ENCODE measurements at regions not wholly inside any gene's neighbourhood (a gene's known extent, or its start where the extent isn't known, plus 50 kb on each side); places are given as distances from the start of the nearest gene placed in this dataset.

DNA sequence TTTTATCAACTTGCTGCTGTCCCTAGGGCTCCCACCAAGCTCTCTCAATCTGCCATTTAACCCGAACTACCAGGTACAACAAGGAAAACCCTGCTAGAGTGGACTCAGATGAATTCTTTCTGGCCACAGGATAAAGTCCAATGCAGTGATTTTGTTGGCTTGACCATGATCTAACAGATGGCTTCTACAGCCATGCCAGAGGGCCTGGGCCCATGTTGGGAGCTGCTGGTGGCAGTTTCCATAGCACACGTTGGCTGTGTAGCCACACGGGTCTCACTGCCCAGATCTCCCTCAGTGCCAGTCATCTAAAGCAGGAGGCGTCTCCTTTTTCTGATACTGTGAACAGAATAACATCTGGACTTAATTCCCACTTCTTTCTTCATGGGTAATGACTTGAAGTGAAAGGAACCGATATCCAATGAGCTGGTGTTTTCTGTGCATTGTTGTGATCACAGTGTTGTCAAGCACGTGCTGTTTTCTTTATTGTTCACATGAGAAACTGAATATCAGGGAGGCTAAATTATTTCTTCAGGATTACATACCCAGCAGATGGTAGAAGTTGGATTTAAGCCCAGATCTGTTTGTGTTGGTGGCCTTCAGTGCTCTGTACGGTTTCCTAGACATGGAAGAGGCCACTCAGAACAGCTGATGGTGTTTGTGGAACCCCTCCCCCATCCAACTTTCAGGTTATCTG is 85.2 kb upstream of the CLCN4 start:
- CTCF ChIA-PET, result interaction anchor here (1.2 kb wide), 1 partner anchor 13 kb away, joined by 3 read pairs; no protein-coding TSS in a partner anchor
- Histone ChIP-seq H3K27ac (ENCODE audit: low read depth in 2 of 2, low read length in 1 of 2) (no peak overlapping the region), H3K36me3 (replicated peaks in 1 of 2; ENCODE audit: control insufficient read depth in 1 of 2, insufficient read depth in 2 of 2, low read length in 1 of 2) (no peaks in the 10 kb centered on the region), H3K9me2 (no peaks in the 10 kb centered on the region), H3K4me2 (no peak overlapping the region), H3K9me3 (no peaks in the 10 kb centered on the region), H3K27me3 (ENCODE audit: insufficient read depth) (no peaks in the 10 kb centered on the region), H4K20me1 (ENCODE audit: insufficient read depth) (no peaks in the 10 kb centered on the region; the same call in 1 of the 2 replicates), H3K9ac (no peak overlapping the region), H3K4me1 (ENCODE audit: control insufficient read depth in 1 of 2, insufficient read depth in 2 of 2, low read depth in 1 of 2, low read length in 1 of 2) (no peaks in the 10 kb centered on the region; a peak in 1 of 4 replicates), H3F3A (replicated peaks; ENCODE audit: insufficient read depth) (no peaks in the 10 kb centered on the region), H2AFZ (ENCODE audit: low read depth) (no peak overlapping the region), H3K79me2 (ENCODE audit: insufficient read depth) (no peaks in the 10 kb centered on the region; the same call in 1 of the 2 replicates), H3K4me3 (ENCODE audit: low read depth in 2 of 2, low read length in 1 of 2) (no peak overlapping the region)
- no peak for DNase-seq
- 35% methylated on average over 5 of the region's 7 CpGs for WGBS (ENCODE audit: low lambda C conversion rate)
- POLR2A ChIA-PET, result no interaction called here
- TF ChIP-seq CTCF (IDR thresholded peaks at IDR 0.05), result no peak
- TF ChIP-seq TCF12 (IDR thresholded peaks at IDR 0.05), result no peak
- no peak for TF ChIP-seq YY1 (IDR thresholded peaks at IDR 0.05; ENCODE audit: low read depth)
- no peak for TF ChIP-seq FOXM1 (IDR thresholded peaks at IDR 0.05; ENCODE audit: low read depth)
- TF ChIP-seq RXRA (IDR thresholded peaks at IDR 0.05; ENCODE audit: borderline replicate concordance, low read depth), result no peak
- no peak for TF ChIP-seq ZBTB33 (IDR thresholded peaks at IDR 0.05; ENCODE audit: borderline replicate concordance, low read depth)
- TF ChIP-seq PBX3 (IDR thresholded peaks at IDR 0.05), result no peak
- no peak for TF ChIP-seq MEF2A (IDR thresholded peaks at IDR 0.05; ENCODE audit: borderline replicate concordance, low read depth)
- TF ChIP-seq ELF1 (IDR thresholded peaks at IDR 0.05), result no peak
- no peak for TF ChIP-seq MAX (IDR thresholded peaks at IDR 0.05; ENCODE audit: low read depth)
- TF ChIP-seq SMC3 (IDR thresholded peaks at IDR 0.05; ENCODE audit: low read depth, low read length), result no peak
- TF ChIP-seq USF2 (IDR thresholded peaks at IDR 0.05; ENCODE audit: borderline replicate concordance, low read depth, low read length), result no peak
- no peak for TF ChIP-seq NRF1 (IDR thresholded peaks at IDR 0.05; ENCODE audit: low read depth, low read length)

Data from SK-N-SH (cell line).